ENCODE measurements at regions not wholly inside any gene's neighbourhood (a gene's known extent, or its start where the extent isn't known, plus 50 kb on each side); places are given as distances from the start of the nearest gene placed in this dataset.

DNA sequence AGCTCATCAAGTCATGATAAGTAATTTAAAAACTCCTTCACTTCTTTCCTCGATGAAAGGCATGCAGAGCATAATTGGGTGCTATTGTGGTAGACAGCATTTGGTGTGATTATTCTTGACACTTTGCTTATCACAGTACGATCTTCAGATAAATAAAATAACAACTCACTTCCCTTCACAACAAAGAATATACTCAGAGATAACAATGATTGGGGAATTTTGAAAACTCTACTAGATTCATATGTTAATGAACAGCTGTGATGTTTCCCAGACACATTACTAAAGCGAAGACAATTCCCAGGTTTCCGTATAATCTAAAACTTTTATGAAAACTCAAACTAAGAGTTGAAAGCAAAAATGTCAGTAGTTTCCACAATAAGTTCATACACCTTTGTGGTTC, 670.6 kb upstream of the EPHA7 start:
- TF ChIP-seq, protein P1, sequence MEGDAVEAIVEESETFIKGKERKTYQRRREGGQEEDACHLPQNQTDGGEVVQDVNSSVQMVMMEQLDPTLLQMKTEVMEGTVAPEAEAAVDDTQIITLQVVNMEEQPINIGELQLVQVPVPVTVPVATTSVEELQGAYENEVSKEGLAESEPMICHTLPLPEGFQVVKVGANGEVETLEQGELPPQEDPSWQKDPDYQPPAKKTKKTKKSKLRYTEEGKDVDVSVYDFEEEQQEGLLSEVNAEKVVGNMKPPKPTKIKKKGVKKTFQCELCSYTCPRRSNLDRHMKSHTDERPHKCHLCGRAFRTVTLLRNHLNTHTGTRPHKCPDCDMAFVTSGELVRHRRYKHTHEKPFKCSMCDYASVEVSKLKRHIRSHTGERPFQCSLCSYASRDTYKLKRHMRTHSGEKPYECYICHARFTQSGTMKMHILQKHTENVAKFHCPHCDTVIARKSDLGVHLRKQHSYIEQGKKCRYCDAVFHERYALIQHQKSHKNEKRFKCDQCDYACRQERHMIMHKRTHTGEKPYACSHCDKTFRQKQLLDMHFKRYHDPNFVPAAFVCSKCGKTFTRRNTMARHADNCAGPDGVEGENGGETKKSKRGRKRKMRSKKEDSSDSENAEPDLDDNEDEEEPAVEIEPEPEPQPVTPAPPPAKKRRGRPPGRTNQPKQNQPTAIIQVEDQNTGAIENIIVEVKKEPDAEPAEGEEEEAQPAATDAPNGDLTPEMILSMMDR (conservative IDR thresholded peaks at IDR 0.05) = no peak
- no peak for TF ChIP-seq EZH2 (IDR thresholded peaks at IDR 0.05; ENCODE audit: low read depth)
